Liver (tissue), 3 donors: ENCODE measurements at regions not wholly inside any gene's neighbourhood (a gene's known extent, or its start where the extent isn't known, plus 50 kb on each side); places are given as distances from the start of the nearest gene placed in this dataset.

Experiments
- ATF3 ChIP-seq: IDR thresholded peaks from 2 replicates; pipeline ENCODE4 v1.6.1; 2016; ENCODE audit warnings: antibody characterized with exemption
- CTCF ChIP-seq: fragments of 150-350 bp; IDR thresholded peaks from 2 replicates; pipeline ENCODE4 v1.5.1; 2017; ENCODE audit warnings: improper control_type of control experiment, low read depth, low read length; ENCODE audit not compliant: missing input control
- EGR1 ChIP-seq, 2 donors: IDR thresholded peaks; 2 replicates each; pipeline ENCODE4 v1.6.1; 2016 to 2018; ENCODE audit warnings: antibody characterized with exemption in 2 of 2, low read depth in 2 of 2
- FOXA1 ChIP-seq: IDR thresholded peaks from 2 replicates; pipeline ENCODE4 v1.6.1; 2016; ENCODE audit warnings: antibody characterized with exemption
- GABPA ChIP-seq, 2 donors: IDR thresholded peaks in 1 of 2; conservative IDR thresholded peaks in 1 of 2; 2 replicates each; pipeline ENCODE4 v1.6.1; 2016; ENCODE audit warnings: antibody characterized with exemption in 2 of 2, mild to moderate bottlenecking in 1 of 2, moderate library complexity in 1 of 2
- HNF4A ChIP-seq, 2 donors: conservative IDR thresholded peaks; 2 replicates each; pipeline ENCODE4 v1.6.1; 2016; ENCODE audit warnings: antibody characterized with exemption in 2 of 2, mild to moderate bottlenecking in 2 of 2
- JUND ChIP-seq, 2 donors: IDR thresholded peaks; 2 replicates each; pipeline ENCODE4 v1.6.1; 2016; ENCODE audit warnings: antibody characterized with exemption in 2 of 2
- MAX ChIP-seq: IDR thresholded peaks from 2 replicates; pipeline ENCODE4 v1.6.1; 2016; ENCODE audit warnings: antibody characterized with exemption
- RAD21 ChIP-seq, 2 donors: IDR thresholded peaks; 2 replicates each; pipeline ENCODE4 v1.6.1; 2016; ENCODE audit warnings: antibody characterized with exemption in 2 of 2, mild to moderate bottlenecking in 2 of 2
- REST ChIP-seq: IDR thresholded peaks from 2 replicates; pipeline ENCODE4 v1.6.1; 2016; ENCODE audit warnings: antibody characterized with exemption, mild to moderate bottlenecking
- RXRA ChIP-seq, 2 donors: IDR thresholded peaks; 2 replicates each; pipeline ENCODE4 v1.6.1; 2017 to 2018; ENCODE audit warnings: antibody characterized with exemption in 2 of 2, mild to moderate bottlenecking in 1 of 2
- SP1 ChIP-seq: IDR thresholded peaks from 2 replicates; pipeline ENCODE4 v1.6.1; 2018; ENCODE audit warnings: antibody characterized with exemption, mild to moderate bottlenecking
- TAF1 ChIP-seq: conservative IDR thresholded peaks from 2 replicates; pipeline ENCODE4 v1.6.1; 2016; ENCODE audit warnings: antibody characterized with exemption, mild to moderate bottlenecking
- ZBTB33 ChIP-seq: IDR thresholded peaks from 2 replicates; pipeline ENCODE4 v1.6.1; 2016; ENCODE audit warnings: antibody characterized with exemption
- donor health status: healthy.
- donor health status: healthy.

- TF ChIP-seq CTCF (no peak), SP1 (no peak), GABPA (IDR thresholded peaks at IDR 0.05 in 1 of 2, conservative IDR thresholded peaks at IDR 0.05 in 1 of 2) (no peak), TAF1 (no peak), ZBTB33 (no peak), REST (no peak), RAD21 (IDR thresholded peaks at IDR 0.05) (no peak), ATF3 (no peak), HNF4A (conservative IDR thresholded peaks at IDR 0.05) (no peak), FOXA1 (no peak), EGR1 (IDR thresholded peaks at IDR 0.05; ENCODE audit: low read depth in 2 of 2) (no peak), JUND (IDR thresholded peaks at IDR 0.05) (no peak), RXRA (IDR thresholded peaks at IDR 0.05) (no peak), MAX (no peak)
These were observed 204.1 kb upstream of the CLINT1 start for GRCh38 chr5:158063052-158063451.
